ENCODE measurements at regions not wholly inside any gene's neighbourhood (a gene's known extent, or its start where the extent isn't known, plus 50 kb on each side); places are given as distances from the start of the nearest gene placed in this dataset.
"Not testable (repeated sequence)": the region's sequence is repeated elsewhere in the genome, so short reads cannot be mapped to it uniquely, and the experiment has no call there.

DNA sequence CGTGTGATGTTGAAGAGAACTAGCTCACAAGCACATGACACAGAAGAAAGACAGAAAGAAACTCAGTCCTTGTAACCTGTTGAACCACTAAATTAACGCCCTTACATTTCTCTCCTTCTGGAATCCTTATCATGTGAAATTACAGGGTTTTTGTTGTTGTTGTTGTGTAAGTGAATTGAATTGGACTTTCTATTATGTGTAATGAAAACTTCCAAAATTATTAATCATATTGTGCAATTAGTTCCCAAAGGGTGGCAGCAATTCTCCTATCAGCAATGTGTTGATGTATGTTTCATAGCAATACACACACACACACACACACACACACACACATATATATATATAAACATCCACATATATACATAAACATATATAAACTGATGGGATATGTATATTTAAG lies 402.2 kb upstream of the TCF4 start:
- intact Hi-C loops (cut with DNase I) = no loop called here
- ATAC-seq (ENCODE audit: poor library complexity) = no peak
- no peak for DNase-seq

DNA sequence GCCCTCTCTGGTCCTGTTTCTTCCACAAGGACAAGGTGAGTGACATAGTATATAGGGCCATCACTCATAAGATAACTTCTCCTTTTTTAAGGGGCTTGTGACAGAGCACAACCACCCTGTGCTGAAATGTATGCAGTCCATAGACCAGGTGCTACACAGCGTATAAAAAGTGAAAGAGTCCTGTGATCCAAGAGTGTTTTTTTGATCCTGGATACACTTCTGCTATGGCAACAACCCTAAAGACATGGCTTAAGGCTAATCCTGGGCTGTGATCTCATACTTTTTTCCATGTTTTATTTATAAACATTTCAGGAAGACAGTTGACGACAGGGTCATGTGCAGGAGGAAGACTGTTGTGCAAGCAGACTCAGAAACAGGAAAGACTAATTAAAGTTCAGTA lies 400.5 kb upstream of the TCF4 start:
- DNase-seq = no peak
- intact Hi-C loops (cut with DNase I) = no loop called here
- peak; percentile 75 for ATAC-seq (ENCODE audit: poor library complexity)

DNA sequence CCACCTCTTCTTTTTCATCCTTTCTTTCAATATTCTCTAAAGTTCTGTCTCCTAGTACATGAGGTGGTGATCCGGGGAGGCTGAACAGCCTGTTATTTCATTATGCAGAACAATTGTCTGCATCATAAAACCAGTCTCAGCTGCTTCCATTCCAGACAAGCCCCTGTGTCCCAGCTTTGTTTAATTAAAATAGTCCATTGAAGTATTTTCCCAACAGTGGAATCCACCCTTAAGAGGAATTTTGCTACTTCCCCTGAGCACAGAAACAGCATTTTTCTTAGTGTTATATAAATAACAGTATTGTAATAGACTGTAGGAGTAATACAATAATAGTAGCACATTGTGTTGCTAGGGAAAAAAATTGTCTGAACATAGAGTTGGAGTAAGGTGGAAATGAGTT lies 395.4 kb upstream of the TCF4 start:
- no peak for DNase-seq
- peak; percentile 41 for ATAC-seq (ENCODE audit: poor library complexity)
- intact Hi-C loops (cut with DNase I) = no loop called here

DNA sequence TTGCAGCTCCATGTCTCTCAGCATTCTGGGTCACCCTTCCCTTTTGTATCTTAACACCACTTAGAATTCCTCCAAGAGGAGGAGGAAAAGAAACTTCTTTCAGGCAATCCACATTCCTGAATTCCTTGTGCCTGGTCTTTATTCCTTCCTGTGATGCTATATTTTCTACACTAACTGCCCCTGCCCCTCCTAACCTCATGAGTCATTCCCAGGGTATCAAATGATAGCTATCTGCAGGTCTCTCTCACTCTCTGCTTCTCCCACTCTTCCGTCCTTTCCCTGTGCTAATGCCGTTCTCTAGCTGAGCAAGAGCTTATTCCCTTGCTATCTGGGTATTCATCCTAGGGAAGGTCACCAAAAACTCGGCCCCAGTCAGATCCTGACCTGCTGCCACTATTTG lies 395.0 kb upstream of the TCF4 start:
- intact Hi-C loops (cut with DNase I) = no loop called here
- ATAC-seq (ENCODE audit: poor library complexity) (no peak), DNase-seq (no peak)

DNA sequence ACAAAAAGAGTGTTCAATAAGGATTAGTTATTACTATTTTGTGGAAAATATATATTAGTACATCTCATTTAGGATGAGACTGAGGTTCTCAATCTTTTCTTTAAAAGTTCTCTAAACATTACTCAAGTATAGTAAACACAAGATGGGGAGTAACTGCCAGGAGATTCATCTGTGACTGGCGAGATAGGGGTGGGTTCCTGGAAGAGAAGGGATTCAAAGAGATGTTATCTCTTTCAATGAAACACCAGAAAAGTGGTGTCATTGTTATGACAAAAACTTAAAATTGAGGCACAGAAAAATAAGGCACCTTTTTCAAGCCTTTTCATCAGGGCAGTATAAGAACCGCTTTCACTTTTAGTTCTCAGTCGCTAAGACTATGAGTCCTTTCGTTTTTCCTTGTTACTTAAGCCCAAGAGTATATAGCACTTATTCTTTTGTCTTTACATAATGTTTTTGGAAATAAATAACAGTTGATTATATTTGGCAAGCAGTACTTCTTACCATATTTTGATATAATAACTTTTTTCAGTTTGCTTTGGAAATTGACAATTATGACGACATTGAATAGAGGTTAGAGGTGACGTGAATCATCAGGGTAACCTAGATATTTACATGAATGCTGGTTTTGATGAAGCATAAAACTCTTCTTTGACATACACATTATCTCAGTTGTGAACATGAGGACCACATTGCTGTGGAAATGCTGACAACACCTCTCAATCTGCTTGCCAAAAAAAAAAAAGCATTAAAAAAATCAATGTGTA lies 393.9 kb upstream of the TCF4 start:
- DNase-seq = no peak
- no peak for ATAC-seq (ENCODE audit: poor library complexity)
- intact Hi-C loops (cut with DNase I) = no loop called here

DNA sequence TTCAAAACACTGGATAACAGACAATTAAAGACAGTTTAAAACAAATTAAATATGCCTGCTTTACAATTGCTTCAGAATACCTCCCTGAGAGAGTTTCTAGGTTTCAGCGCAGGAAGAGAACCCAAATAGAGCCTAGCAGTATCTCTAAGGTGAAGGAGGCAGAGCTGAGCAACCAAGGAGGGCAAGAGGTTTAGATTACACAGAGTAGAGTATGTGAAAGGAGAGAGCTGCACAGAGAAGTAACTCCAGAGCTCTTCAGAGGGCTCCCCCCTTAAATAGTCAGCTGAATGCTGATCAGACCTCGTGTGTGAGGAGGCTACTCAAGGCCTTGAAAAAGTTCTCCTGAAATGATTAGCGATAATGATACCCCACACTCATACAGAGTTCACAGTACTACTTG lies 386.5 kb upstream of the TCF4 start:
- DNase-seq (no peak), ATAC-seq (ENCODE audit: poor library complexity) (no peak)
- intact Hi-C loops (cut with DNase I) = no loop called here

DNA sequence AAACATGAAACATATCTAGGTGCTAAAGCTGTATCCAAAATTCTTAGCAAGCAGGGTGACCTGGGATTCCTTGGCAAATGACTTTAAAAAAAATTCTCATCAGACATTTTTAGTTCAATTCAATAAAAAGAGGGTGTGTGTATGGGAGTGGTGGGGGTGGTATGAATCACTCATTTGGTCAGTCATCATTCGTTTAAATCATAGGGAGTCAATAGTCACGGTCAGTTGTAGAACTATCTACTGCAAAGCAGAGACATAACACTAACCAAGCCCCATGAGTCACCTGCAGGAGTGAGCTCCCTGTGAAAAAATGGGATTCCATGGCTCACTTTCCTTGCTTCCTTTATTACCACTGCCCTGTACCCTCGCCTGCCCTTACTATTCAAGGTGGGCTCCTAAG lies 380.6 kb upstream of the TCF4 start:
- DNase-seq (no peak), ATAC-seq (ENCODE audit: poor library complexity) (no peak)
- intact Hi-C loops (cut with DNase I) = no loop called here

DNA sequence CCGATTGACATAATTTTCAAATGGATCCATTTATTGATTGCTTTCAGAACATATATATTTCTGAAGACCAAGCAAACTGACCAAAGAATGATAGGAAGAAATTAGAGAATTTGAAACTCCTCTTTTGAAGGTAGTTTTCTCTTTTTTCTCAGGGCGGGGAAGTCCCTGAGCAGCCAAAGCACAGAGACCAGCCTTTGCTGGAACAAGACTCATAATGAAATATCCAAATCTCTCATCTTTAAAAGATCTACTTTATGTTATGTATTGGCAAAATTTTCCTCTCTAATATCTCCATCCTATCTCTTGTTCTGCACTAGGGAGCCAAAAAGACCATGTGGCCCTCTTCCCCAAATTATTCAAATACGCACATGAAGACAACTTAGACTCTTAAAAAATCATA lies 379.0 kb upstream of the TCF4 start:
- DNase-seq (no peak), ATAC-seq (ENCODE audit: poor library complexity) (no peak)
- intact Hi-C loops (cut with DNase I) = no loop called here

DNA sequence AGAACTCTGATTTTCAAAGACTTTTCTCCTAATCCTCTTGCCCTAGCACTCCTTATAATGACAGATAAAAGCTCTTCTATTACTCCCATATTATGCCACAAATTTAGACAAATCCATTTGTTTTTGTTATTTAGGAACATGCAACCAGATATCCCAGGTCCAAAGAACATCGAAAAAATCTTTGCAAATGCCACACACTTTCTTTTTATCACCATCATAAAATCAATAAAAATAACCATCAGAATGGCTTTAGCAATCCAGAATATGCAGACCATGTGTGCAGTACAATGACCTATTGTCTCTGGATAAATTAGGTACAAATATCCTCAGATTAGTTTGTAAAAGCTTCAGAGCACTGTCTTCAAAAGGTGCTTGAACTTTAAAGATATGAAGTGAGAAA lies 376.2 kb upstream of the TCF4 start:
- DNase-seq = no peak
- intact Hi-C loops (cut with DNase I) = no loop called here

DNA sequence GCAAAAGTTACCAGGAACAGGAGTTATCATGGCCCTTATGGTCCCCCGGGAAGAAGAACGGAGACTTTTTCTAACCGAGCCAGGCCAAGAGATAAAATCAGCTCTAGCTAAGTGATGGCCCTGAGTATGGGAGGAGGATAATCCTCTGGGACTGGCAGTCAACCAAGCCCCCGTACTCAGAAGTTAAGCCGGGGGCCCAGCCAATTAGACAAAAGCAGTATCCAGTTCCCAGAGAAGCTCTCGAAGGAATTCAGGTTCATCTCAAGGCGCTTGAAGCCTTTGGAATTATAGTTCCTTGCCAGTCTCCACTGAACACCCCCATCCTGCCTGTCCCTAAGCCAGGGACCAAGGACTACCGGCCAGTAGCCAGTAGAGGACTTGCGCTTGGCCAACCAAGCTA lies 365.3 kb upstream of the TCF4 start:
- intact Hi-C loops (cut with DNase I) = no loop called here
- ATAC-seq (ENCODE audit: poor library complexity) (no peak), DNase-seq (no peak)

More for the DNA sequence above, 376.2 kb upstream of the TCF4 start:
- ATAC-seq (ENCODE audit: poor library complexity) = no peak

DNA sequence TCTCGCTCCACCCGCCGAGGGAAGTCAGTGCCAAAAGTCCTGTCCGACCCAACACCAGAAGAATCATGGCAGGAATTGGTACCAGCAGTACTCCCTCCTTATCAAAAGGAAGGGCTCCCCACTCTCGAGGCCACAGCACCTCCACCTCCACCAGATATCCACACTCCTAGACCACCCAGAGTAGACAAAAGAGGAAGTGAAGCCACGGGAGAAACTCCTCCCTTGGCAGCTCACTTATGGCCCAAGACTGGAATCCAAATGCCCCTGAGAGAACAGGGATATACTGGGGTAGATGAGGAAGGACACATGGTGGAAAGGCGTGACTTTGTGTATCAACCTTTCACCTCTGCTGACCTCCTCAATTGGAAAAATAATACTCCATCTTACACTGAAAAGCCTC lies 363.7 kb upstream of the TCF4 start:
- intact Hi-C loops (cut with DNase I); DNase-seq; ATAC-seq (ENCODE audit: poor library complexity): not testable (repeated sequence)

DNA sequence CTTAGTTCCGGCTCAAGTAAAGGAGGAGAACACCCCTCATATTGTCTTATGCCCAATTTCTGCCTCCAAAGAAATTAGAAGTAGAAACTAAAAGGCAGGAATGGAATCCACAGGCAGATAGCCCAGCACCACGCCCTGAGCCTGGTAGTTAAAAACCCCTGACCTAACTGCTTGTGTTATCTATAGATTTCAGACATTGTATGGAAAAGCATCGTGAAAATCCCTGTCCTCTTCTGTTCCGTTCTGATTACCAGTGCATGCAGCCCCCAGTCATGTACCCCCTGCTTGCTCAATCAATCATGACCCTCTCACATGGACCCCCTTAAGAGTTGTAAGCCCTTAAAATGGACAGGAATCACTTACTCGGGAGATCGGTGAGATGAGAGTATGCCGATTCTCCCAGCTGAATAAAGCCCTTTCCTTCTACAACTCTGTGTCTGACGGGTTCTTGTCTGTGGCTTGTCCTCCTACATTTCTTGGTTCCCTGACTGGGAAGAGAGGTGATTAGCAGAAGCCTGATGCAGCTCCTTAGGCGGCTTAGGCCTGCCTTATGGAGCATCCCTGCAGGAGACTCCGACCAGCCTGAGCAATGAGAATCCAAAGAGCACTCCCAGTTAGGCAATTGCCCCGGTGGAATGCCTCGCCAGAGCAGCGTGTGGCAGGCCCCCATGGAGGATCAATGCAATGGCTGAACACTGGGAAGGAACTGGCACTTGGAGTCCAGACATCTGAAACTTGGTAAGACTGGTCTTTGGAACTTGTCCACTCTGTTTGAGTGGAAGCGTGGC lies 362.6 kb upstream of the TCF4 start:
- intact Hi-C loops (cut with DNase I) = no loop called here
- no peak for DNase-seq
- ATAC-seq (ENCODE audit: poor library complexity) = no peak

DNA sequence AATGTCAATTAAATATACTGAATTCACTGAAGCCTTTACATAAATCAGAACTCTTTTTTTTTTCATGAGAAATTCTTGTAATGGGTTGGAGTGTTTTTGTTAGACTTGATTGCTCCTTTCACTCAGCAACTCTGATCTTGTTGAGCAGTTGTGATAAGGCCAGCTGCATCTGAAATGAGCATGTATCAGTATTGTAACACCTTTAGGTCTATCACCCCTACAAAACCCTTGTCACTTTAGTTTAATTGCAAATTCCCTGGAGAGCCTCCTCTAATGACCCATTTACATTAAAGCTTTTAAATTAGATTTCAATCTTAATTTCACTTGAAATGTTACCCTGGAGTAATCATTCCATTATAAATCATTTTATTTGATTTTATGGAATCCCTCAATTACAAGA lies 346.8 kb upstream of the TCF4 start:
- no peak for DNase-seq
- ATAC-seq (ENCODE audit: poor library complexity) = no peak
- intact Hi-C loops (cut with DNase I) = no loop called here

DNA sequence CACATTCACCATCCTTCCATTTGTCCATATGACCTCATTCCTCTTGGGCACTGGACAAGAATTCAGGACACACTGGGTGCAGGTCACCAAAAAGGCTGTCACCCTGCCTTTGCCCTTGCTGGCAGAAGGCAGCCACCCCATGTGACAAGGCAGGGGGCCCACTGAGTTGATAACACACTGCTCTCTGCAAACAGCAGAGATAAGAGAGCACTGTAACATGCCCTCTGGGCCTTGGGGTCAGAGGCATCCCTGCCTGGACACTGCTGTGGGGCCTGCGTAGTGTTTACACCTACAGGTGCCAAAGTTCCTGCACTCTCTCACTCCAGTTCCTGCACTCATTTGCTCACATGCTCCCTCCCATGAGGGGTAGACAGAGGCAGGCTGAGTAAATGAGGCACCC lies 344.7 kb upstream of the TCF4 start:
- intact Hi-C loops (cut with DNase I) = no loop called here
- DNase-seq (no peak), ATAC-seq (ENCODE audit: poor library complexity) (no peak)

DNA sequence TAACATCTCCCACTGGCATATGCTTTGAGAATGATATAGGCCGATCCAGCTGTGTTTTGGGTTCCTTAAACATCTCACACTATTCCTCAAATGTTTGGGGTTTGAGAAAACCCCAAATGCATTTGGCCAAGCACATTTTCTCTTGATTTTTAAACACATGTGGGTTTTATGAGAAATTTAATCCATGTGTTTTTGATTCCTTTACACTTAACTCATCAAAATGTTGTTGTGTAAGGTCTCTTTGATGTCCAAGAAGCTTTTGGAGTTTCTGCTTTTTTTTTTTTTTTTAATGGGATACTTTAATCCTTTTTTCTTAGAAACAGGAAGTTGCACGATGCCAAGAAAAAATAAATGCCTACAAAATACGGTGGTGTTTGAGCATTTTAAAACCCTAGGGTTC lies 339.8 kb upstream of the TCF4 start:
- ATAC-seq (ENCODE audit: poor library complexity) (no peak), DNase-seq (no peak)
- intact Hi-C loops (cut with DNase I) = loop anchor here (2.0 kb wide), 1 partner anchor 19 kb away; no protein-coding TSS in a partner anchor

DNA sequence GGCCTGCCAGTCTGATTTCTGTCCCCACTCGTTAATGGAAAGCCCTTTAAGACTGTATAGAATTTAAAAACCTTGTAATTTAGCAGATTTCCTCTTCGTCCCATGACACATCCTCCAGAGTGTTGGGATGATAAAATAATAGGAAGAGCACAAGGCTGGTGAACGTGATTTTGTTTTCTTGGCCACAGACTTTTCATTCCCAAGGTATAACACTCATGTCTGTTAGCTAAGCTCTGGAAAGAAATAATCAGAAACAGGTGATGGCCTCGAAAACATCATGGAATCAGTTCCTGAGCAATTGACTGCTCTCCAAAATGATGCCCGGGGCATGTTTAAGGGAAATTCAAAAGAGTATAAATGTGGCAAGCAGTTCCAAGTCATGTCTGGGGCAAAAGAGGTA lies 337.8 kb upstream of the TCF4 start:
- ATAC-seq (ENCODE audit: poor library complexity) = no peak
- intact Hi-C loops (cut with DNase I) = no loop called here

DNA sequence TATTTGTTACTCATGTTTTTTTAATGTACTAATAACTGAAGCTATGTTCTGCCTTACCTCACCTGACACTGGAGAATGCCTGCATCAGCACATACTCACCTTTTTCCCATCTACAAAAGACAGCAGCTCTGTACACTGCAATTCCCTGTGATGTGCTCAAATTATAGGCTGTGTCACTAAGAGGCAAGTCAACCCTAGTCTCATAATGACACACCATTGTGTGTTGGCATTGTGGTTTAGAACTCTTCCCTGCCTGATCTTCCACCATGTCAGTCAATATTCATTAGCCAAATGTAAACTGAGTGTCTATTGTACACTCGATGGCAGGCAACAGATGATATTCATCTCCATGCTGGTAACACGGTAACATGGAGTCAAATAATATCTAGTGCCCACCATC lies 332.1 kb upstream of the TCF4 start:
- intact Hi-C loops (cut with DNase I) = no loop called here
- ATAC-seq (ENCODE audit: poor library complexity) (no peak), DNase-seq (no peak)

More for the DNA sequence above, 337.8 kb upstream of the TCF4 start:
- no peak for DNase-seq

DNA sequence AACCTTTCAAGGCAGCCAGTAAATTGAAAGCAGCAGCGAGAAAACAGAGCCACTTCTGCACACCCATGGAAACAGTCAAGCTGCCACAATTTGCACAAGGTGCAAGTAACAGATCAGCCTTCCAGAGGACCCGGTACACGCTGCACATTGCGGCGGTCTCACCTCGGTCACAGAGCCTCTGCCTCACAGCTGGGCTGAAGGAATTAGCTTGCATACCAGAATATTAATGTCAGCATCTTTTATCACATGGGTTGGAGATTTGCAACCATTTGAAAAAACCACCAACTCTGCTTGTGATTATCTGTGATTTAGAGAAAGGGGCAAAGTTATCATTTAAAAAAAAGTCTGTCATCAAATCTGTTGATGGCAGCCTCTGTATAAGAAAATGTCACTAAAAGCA lies 330.5 kb upstream of the TCF4 start:
- DNase-seq (no peak), ATAC-seq (ENCODE audit: poor library complexity) (no peak)
- intact Hi-C loops (cut with DNase I) = no loop called here

DNA sequence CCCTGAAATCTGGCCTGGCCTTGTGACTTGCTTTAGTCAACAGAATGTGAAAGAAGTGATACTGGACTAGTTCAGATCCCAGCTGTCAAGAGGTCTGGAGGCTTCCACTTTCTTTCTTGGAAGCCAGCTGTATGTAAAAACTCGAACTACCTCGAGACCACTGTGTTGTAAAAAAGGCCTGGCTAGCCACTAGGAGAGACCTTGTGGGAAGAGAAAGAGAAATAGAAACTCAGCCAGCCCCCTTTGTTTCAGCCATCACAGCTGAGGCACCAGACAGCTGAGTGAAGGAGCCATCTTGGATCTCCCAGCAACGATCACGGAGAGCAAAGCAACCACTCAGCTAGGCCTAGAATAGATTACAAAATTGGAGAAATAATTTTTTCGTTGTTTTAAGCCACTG lies 324.9 kb upstream of the TCF4 start:
- ATAC-seq (ENCODE audit: poor library complexity) = no peak
- no peak for DNase-seq
- intact Hi-C loops (cut with DNase I) = no loop called here

DNA sequence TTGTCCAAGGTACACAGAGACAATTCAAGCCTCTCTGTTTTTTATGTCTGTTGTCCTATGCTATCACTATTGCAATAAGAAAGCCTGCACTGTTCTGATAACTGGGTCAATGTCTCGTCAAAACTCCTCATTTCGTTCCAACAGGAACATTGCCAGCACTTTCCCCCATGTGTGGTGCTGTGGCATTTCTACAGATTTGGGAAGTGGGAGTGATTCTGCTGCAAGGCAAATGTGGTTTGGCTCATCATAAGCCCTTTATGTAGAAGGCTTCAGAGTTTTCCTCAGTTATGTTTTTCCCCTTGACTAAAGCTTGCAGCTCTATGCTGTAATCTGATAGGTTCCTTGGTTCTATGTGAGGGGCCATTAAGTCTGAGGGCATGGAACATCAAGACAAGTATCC lies 324.1 kb upstream of the TCF4 start:
- intact Hi-C loops (cut with DNase I) = no loop called here
- no peak for ATAC-seq (ENCODE audit: poor library complexity)
- DNase-seq = no peak
